HEK293 (cell line): ENCODE measurements at regions not wholly inside any gene's neighbourhood (a gene's known extent, or its start where the extent isn't known, plus 50 kb on each side); places are given as distances from the start of the nearest gene placed in this dataset.

ENCODE experiments used
- CTCF ChIA-PET: fragments of 350-600 bp; formaldehyde crosslinking; extraction: SDS; loops from one replicate; lab custom pipeline; 2021; ENCODE audit warnings: antibody characterized with exemption; lab: Yijun Ruan, JAX
- POLR2A ChIA-PET: fragments of 300-600 bp; formaldehyde crosslinking; extraction: SDS; loops from one replicate; lab custom pipeline; 2020; ENCODE audit warnings: antibody characterized with exemption, inconsistent platforms; lab: Yijun Ruan, JAX
- H3K27ac ChIP-seq: fragments of 200-500 bp; sonication (Bioruptor generic); 2 replicates; pipeline ENCODE4 v1.5.1; 2014; ENCODE audit warnings: low read depth, low read length, control low read depth, inconsistent platforms; ENCODE audit errors: extremely low read depth
- H3K36me3 ChIP-seq, 2 experiments: fragments of 200-500 bp in 1 of 2; sonication (Bioruptor generic) in 1 of 2; 1 replicate in 1 of 2; 2 replicates in 1 of 2; pipeline ENCODE4 v1.5.1; 2014 to 2017; ENCODE audit warnings: inconsistent platforms in 2 of 2, low read length in 2 of 2; ENCODE audit not compliant: control insufficient read depth in 2 of 2, insufficient read depth in 1 of 2
- H3K4me1 ChIP-seq: fragments of 200-500 bp; sonication (Bioruptor generic); 2 replicates; pipeline ENCODE4 v1.5.1; 2014; ENCODE audit warnings: mild to moderate bottlenecking, low read length, inconsistent platforms; ENCODE audit not compliant: control insufficient read depth, insufficient read depth
- H3K4me3 ChIP-seq: 2 replicates; pipeline ENCODE4 v1.5.1; 2011; ENCODE audit warnings: low read depth, mild to moderate bottlenecking, control low read depth, low read length, moderate library complexity
- H3K9me3 ChIP-seq: fragments of 200-500 bp; sonication (Bioruptor generic); 2 replicates; pipeline ENCODE4 v1.5.1; 2014; ENCODE audit warnings: low read depth, low read length, inconsistent platforms; ENCODE audit not compliant: control insufficient read depth, insufficient read depth
- BCL11A ChIP-seq: fragments of 450-650 bp; formaldehyde crosslinking; IDR thresholded peaks from 2 replicates; pipeline ENCODE4 v1.5.1; 2016; ENCODE audit warnings: low read depth, missing biosample characterization, missing genetic modification characterization
- KLF9 ChIP-seq: fragments of 450-650 bp; formaldehyde crosslinking; IDR thresholded peaks from 2 replicates; pipeline ENCODE4 v1.5.1; 2016; ENCODE audit warnings: missing biosample characterization, missing genetic modification characterization, low read depth
- ZBTB17 ChIP-seq: fragments of 450-650 bp; formaldehyde crosslinking; IDR thresholded peaks from 2 replicates; pipeline ENCODE4 v1.5.1; 2016; ENCODE audit warnings: missing biosample characterization, missing genetic modification characterization
- ZBTB7A ChIP-seq: fragments of 450-650 bp; formaldehyde crosslinking; IDR thresholded peaks from 2 replicates; pipeline ENCODE4 v1.5.1; 2016; ENCODE audit warnings: low read depth, missing biosample characterization, missing genetic modification characterization
- ZEB2 ChIP-seq: fragments of 450-650 bp; formaldehyde crosslinking; IDR thresholded peaks from 2 replicates; pipeline ENCODE4 v1.5.1; 2016; ENCODE audit warnings: missing biosample characterization, missing genetic modification characterization
- ZFP3 ChIP-seq: fragments of 450-650 bp; formaldehyde crosslinking; IDR thresholded peaks from 2 replicates; pipeline ENCODE4 v1.5.1; 2016; ENCODE audit warnings: low read depth, missing biosample characterization, missing genetic modification characterization
- ZNF202 ChIP-seq: fragments of 450-650 bp; formaldehyde crosslinking; IDR thresholded peaks from 2 replicates; pipeline ENCODE4 v1.5.1; 2016; ENCODE audit warnings: missing biosample characterization, missing genetic modification characterization, borderline replicate concordance
- ZNF214 ChIP-seq: fragments of 450-650 bp; formaldehyde crosslinking; IDR thresholded peaks from 2 replicates; pipeline ENCODE4 v1.5.1; 2017; ENCODE audit warnings: missing biosample characterization, mild to moderate bottlenecking, missing genetic modification characterization, borderline replicate concordance
- ZNF239 ChIP-seq: fragments of 450-650 bp; formaldehyde crosslinking; IDR thresholded peaks from 2 replicates; pipeline ENCODE4 v1.5.1; 2016; ENCODE audit warnings: missing biosample characterization, missing genetic modification characterization
- ZNF274 ChIP-seq, 2 experiments: fragments of 200-500 bp in 1 of 2; fragments of 450-650 bp in 1 of 2; sonication (Bioruptor generic) in 1 of 2; formaldehyde crosslinking in 1 of 2; IDR thresholded peaks; 2 replicates each; pipeline versions ENCODE4 v1.5.1 to v1.6.1; 2014 to 2016; ENCODE audit warnings: borderline replicate concordance in 1 of 2, inconsistent platforms in 1 of 2, low read length in 1 of 2, missing biosample characterization in 1 of 2, missing genetic modification characterization in 1 of 2
- ZNF350 ChIP-seq: fragments of 450-650 bp; formaldehyde crosslinking; IDR thresholded peaks from 2 replicates; pipeline ENCODE4 v1.5.0; 2017; ENCODE audit warnings: missing biosample characterization, mild to moderate bottlenecking, missing genetic modification characterization
- ZNF426 ChIP-seq: fragments of 450-650 bp; formaldehyde crosslinking; IDR thresholded peaks from 2 replicates; pipeline ENCODE4 v1.5.1; 2017; ENCODE audit warnings: missing biosample characterization, missing genetic modification characterization, mild to moderate bottlenecking, inconsistent platforms, moderate library complexity
- ZNF530 ChIP-seq: fragments of 450-650 bp; formaldehyde crosslinking; IDR thresholded peaks from 2 replicates; pipeline ENCODE4 v1.5.1; 2016; ENCODE audit warnings: low read depth, missing biosample characterization, missing genetic modification characterization
- ZNF610 ChIP-seq: fragments of 450-650 bp; formaldehyde crosslinking; IDR thresholded peaks from 2 replicates; pipeline ENCODE4 v1.5.1; 2016; ENCODE audit warnings: missing biosample characterization, missing genetic modification characterization, borderline replicate concordance
- TF ChIP-seq, protein P1 (sequence below): fragments of 450-650 bp; formaldehyde crosslinking; IDR thresholded peaks from 2 replicates; pipeline ENCODE4 v1.5.1; 2016; ENCODE audit warnings: missing biosample characterization, missing genetic modification characterization
- TF ChIP-seq, protein P2 (sequence below): fragments of 450-650 bp; formaldehyde crosslinking; IDR thresholded peaks from 2 replicates; pipeline ENCODE4 v1.5.1; 2017; ENCODE audit warnings: missing biosample characterization, missing genetic modification characterization
- TF ChIP-seq, protein P3 (sequence below): fragments of 450-650 bp; formaldehyde crosslinking; IDR thresholded peaks from 2 replicates; pipeline ENCODE4 v1.5.1; 2016; ENCODE audit warnings: missing biosample characterization, missing genetic modification characterization, borderline replicate concordance
- TF ChIP-seq, protein P4 (sequence below): fragments of 450-650 bp; formaldehyde crosslinking; IDR thresholded peaks from 2 replicates; pipeline ENCODE4 v1.5.1; 2016; ENCODE audit warnings: missing biosample characterization, missing genetic modification characterization, borderline replicate concordance
- TF ChIP-seq, protein P5 (sequence below): fragments of 450-650 bp; formaldehyde crosslinking; IDR thresholded peaks from 2 replicates; pipeline ENCODE4 v1.5.1; 2016; ENCODE audit warnings: missing biosample characterization, missing genetic modification characterization, borderline replicate concordance

DNA sequence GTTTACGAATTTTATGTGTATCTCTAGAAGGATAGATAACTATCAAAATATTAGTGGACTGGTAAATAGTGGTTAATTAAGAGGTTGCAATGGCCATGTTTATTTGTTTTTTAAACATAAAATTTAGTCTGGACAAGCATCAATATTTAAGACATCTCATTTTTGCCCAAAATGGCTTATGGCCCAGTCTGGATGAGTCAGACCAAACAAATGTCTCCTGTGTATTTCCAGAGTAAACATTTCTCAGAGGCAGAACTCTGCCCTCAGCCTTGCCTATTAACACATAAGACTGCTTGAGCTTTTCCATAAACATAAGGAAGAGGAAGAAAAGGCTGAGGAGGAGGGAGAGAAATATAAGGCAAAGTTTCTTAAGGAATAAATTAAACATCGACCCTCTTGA, 277.1 kb upstream of the DIAPH2 start:
- Histone ChIP-seq H3K4me3 (no peak overlapping the region), H3K9me3 (no peaks in the 10 kb centered on the region), H3K27ac (no peak overlapping the region), H3K36me3 (no peaks in the 10 kb centered on the region), H3K4me1 (0 out of 2 replicates have a peak, but pooled peaks cover 2% of the 10 kb centered on the region)
- TF ChIP-seq, protein P1, sequence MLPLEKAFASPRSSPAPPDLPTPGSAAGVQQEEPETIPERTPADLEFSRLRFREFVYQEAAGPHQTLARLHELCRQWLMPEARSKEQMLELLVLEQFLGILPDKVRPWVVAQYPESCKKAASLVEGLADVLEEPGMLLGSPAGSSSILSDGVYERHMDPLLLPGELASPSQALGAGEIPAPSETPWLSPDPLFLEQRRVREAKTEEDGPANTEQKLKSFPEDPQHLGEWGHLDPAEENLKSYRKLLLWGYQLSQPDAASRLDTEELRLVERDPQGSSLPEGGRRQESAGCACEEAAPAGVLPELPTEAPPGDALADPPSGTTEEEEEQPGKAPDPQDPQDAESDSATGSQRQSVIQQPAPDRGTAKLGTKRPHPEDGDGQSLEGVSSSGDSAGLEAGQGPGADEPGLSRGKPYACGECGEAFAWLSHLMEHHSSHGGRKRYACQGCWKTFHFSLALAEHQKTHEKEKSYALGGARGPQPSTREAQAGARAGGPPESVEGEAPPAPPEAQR (tag by site-specific recombination), result no peak
- no peak for TF ChIP-seq ZNF426
- no peak for TF ChIP-seq ZNF350
- TF ChIP-seq ZNF610 (tag by site-specific recombination), result no peak
- TF ChIP-seq BCL11A (tag by site-specific recombination), result no peak
- no peak for TF ChIP-seq ZFP3
- TF ChIP-seq, protein P2, sequence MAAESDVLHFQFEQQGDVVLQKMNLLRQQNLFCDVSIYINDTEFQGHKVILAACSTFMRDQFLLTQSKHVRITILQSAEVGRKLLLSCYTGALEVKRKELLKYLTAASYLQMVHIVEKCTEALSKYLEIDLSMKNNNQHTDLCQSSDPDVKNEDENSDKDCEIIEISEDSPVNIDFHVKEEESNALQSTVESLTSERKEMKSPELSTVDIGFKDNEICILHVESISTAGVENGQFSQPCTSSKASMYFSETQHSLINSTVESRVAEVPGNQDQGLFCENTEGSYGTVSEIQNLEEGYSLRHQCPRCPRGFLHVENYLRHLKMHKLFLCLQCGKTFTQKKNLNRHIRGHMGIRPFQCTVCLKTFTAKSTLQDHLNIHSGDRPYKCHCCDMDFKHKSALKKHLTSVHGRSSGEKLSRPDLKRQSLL (tag by site-specific recombination), result no peak
- TF ChIP-seq ZBTB17, result no peak
- no peak for TF ChIP-seq ZNF274 (IDR thresholded peaks at IDR 0.05; ENCODE audit: low read length)
- no peak for TF ChIP-seq ZNF274 (tag by site-specific recombination; IDR thresholded peaks at IDR 0.05; ENCODE audit: borderline replicate concordance)
- TF ChIP-seq, protein P3, sequence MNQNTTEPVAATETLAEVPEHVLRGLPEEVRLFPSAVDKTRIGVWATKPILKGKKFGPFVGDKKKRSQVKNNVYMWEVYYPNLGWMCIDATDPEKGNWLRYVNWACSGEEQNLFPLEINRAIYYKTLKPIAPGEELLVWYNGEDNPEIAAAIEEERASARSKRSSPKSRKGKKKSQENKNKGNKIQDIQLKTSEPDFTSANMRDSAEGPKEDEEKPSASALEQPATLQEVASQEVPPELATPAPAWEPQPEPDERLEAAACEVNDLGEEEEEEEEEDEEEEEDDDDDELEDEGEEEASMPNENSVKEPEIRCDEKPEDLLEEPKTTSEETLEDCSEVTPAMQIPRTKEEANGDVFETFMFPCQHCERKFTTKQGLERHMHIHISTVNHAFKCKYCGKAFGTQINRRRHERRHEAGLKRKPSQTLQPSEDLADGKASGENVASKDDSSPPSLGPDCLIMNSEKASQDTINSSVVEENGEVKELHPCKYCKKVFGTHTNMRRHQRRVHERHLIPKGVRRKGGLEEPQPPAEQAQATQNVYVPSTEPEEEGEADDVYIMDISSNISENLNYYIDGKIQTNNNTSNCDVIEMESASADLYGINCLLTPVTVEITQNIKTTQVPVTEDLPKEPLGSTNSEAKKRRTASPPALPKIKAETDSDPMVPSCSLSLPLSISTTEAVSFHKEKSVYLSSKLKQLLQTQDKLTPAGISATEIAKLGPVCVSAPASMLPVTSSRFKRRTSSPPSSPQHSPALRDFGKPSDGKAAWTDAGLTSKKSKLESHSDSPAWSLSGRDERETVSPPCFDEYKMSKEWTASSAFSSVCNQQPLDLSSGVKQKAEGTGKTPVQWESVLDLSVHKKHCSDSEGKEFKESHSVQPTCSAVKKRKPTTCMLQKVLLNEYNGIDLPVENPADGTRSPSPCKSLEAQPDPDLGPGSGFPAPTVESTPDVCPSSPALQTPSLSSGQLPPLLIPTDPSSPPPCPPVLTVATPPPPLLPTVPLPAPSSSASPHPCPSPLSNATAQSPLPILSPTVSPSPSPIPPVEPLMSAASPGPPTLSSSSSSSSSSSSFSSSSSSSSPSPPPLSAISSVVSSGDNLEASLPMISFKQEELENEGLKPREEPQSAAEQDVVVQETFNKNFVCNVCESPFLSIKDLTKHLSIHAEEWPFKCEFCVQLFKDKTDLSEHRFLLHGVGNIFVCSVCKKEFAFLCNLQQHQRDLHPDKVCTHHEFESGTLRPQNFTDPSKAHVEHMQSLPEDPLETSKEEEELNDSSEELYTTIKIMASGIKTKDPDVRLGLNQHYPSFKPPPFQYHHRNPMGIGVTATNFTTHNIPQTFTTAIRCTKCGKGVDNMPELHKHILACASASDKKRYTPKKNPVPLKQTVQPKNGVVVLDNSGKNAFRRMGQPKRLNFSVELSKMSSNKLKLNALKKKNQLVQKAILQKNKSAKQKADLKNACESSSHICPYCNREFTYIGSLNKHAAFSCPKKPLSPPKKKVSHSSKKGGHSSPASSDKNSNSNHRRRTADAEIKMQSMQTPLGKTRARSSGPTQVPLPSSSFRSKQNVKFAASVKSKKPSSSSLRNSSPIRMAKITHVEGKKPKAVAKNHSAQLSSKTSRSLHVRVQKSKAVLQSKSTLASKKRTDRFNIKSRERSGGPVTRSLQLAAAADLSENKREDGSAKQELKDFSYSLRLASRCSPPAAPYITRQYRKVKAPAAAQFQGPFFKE (tag by site-specific recombination), result no peak
- TF ChIP-seq ZNF239, result no peak
- TF ChIP-seq ZNF202 (tag by site-specific recombination), result no peak
- no peak for TF ChIP-seq ZNF530 (tag by site-specific recombination)
- no peak for TF ChIP-seq ZNF214
- TF ChIP-seq, protein P4, sequence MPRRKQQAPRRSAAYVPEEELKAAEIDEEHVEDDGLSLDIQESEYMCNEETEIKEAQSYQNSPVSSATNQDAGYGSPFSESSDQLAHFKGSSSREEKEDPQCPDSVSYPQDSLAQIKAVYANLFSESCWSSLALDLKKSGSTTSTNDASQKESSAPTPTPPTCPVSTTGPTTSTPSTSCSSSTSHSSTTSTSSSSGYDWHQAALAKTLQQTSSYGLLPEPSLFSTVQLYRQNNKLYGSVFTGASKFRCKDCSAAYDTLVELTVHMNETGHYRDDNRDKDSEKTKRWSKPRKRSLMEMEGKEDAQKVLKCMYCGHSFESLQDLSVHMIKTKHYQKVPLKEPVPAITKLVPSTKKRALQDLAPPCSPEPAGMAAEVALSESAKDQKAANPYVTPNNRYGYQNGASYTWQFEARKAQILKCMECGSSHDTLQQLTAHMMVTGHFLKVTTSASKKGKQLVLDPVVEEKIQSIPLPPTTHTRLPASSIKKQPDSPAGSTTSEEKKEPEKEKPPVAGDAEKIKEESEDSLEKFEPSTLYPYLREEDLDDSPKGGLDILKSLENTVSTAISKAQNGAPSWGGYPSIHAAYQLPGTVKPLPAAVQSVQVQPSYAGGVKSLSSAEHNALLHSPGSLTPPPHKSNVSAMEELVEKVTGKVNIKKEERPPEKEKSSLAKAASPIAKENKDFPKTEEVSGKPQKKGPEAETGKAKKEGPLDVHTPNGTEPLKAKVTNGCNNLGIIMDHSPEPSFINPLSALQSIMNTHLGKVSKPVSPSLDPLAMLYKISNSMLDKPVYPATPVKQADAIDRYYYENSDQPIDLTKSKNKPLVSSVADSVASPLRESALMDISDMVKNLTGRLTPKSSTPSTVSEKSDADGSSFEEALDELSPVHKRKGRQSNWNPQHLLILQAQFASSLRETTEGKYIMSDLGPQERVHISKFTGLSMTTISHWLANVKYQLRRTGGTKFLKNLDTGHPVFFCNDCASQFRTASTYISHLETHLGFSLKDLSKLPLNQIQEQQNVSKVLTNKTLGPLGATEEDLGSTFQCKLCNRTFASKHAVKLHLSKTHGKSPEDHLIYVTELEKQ (tag by site-specific recombination), result no peak
- no peak for TF ChIP-seq KLF9 (tag by site-specific recombination)
- no peak for TF ChIP-seq ZEB2
- TF ChIP-seq, protein P5, sequence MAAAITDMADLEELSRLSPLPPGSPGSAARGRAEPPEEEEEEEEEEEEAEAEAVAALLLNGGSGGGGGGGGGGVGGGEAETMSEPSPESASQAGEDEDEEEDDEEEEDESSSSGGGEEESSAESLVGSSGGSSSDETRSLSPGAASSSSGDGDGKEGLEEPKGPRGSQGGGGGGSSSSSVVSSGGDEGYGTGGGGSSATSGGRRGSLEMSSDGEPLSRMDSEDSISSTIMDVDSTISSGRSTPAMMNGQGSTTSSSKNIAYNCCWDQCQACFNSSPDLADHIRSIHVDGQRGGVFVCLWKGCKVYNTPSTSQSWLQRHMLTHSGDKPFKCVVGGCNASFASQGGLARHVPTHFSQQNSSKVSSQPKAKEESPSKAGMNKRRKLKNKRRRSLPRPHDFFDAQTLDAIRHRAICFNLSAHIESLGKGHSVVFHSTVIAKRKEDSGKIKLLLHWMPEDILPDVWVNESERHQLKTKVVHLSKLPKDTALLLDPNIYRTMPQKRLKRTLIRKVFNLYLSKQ, result no peak
- no peak for TF ChIP-seq ZBTB7A
- ChIA-PET POLR2A (no interaction called here), CTCF (interaction anchor here (0.7 to 1.1 kb wide), 2 partner anchors 17 to 53 kb away, joined by 3 to 4 read pairs; no protein-coding TSS in a partner anchor)
